Peyer's patch (tissue), 4 donors: ENCODE measurements at regions not wholly inside any gene's neighbourhood (a gene's known extent, or its start where the extent isn't known, plus 50 kb on each side); places are given as distances from the start of the nearest gene placed in this dataset.

Experiments
- DNase-seq, 3 donors: peaks; one replicate each; pipeline ENCODE4 v3.0.0-alpha.2; 2017 to 2019
- H3K27ac ChIP-seq, 4 donors: fragments of 200-600 bp; sonication (generic); one replicate each; pipeline ENCODE4 v1.5.1; 2016 to 2019
- H3K27me3 ChIP-seq, 2 donors: fragments of 200-600 bp; sonication (generic); one replicate each; pipeline ENCODE4 v1.5.1; 2019
- H3K36me3 ChIP-seq, 3 donors: fragments of 200-600 bp; sonication (generic); one replicate each; pipeline ENCODE4 v1.5.1; 2016 to 2019
- H3K4me1 ChIP-seq, 4 donors: fragments of 200-600 bp; sonication (generic); one replicate each; pipeline ENCODE4 v1.5.1; 2016 to 2019
- H3K4me3 ChIP-seq, 4 donors: fragments of 200-600 bp; sonication (generic); 1 replicate in 3 of 4; 2 replicates in 1 of 4; pipeline ENCODE4 v1.5.1; 2016 to 2019; ENCODE audit warnings: mild to moderate bottlenecking in 1 of 4
- H3K9me3 ChIP-seq, 4 donors: fragments of 200-600 bp; sonication (generic); one replicate each; pipeline ENCODE4 v1.5.1; 2016 to 2019; ENCODE audit warnings: mild to moderate bottlenecking in 1 of 4
- CTCF ChIP-seq, 6 experiments: fragments of 450-650 bp in 4 of 6; fragments of 200-600 bp in 2 of 6; sonication (generic) in 1 of 6; IDR thresholded peaks; one replicate each; pipeline ENCODE4 v1.5.1; 2017 to 2019; ENCODE audit warnings: antibody characterized with exemption in 6 of 6, mild to moderate bottlenecking in 3 of 6, moderate library complexity in 1 of 6
- POLR2A ChIP-seq, 2 donors: fragments of 450-650 bp; IDR thresholded peaks; one replicate each; pipeline ENCODE4 v1.5.1; 2017; ENCODE audit warnings: antibody characterized with exemption in 2 of 2, mild to moderate bottlenecking in 2 of 2, moderate library complexity in 2 of 2

GRCh38 chr14:71586131-71586897 lies 345.9 kb upstream of the RGS6 start:
- no peak overlapping the region for H3K27ac ChIP-seq
- peak overlapping the region in 1 of 4 donors; percentile 19 for H3K4me3 ChIP-seq
- no peaks in the 10 kb centered on the region for H3K4me1 ChIP-seq
- TF ChIP-seq CTCF (IDR thresholded peaks at IDR 0.05) (no peak), POLR2A (IDR thresholded peaks at IDR 0.05) (no peak)
- H3K27me3 ChIP-seq = no peaks in the 10 kb centered on the region
- H3K9me3 ChIP-seq = no peaks in the 10 kb centered on the region
- no peaks in the 10 kb centered on the region for H3K36me3 ChIP-seq
- DNase-seq = no peak

- H3K27ac ChIP-seq = no peak overlapping the region
- no peaks in the 10 kb centered on the region for H3K9me3 ChIP-seq
- no peak overlapping the region for H3K4me3 ChIP-seq
- H3K4me1 ChIP-seq = no peaks in the 10 kb centered on the region
- DNase-seq = no peak
- H3K27me3 ChIP-seq = no peaks in the 10 kb centered on the region
- no peaks in the 10 kb centered on the region for H3K36me3 ChIP-seq
- TF ChIP-seq CTCF (IDR thresholded peaks at IDR 0.05) = no peak
- no peak for TF ChIP-seq POLR2A (IDR thresholded peaks at IDR 0.05)
Measured at GRCh38 chr14:71588028-71588427, 344.2 kb upstream of the RGS6 start.

- TF ChIP-seq POLR2A (IDR thresholded peaks at IDR 0.05) (no peak), CTCF (IDR thresholded peaks at IDR 0.05) (no peak)
- H3K4me1 ChIP-seq = no peaks in the 10 kb centered on the region
- no peaks in the 10 kb centered on the region for H3K36me3 ChIP-seq
- no peaks in the 10 kb centered on the region for H3K27me3 ChIP-seq
- DNase-seq = no peak
- H3K4me3 ChIP-seq = no peak overlapping the region
- no peak overlapping the region for H3K27ac ChIP-seq
- no peaks in the 10 kb centered on the region for H3K9me3 ChIP-seq
Measured at GRCh38 chr14:71588576-71589215, 343.5 kb upstream of the RGS6 start.

- H3K27me3 ChIP-seq = no peaks in the 10 kb centered on the region
- DNase-seq = no peak
- no peaks in the 10 kb centered on the region for H3K36me3 ChIP-seq
- H3K4me1 ChIP-seq = no peaks in the 10 kb centered on the region
- no peak overlapping the region for H3K27ac ChIP-seq
- TF ChIP-seq CTCF (IDR thresholded peaks at IDR 0.05) (no peak), POLR2A (IDR thresholded peaks at IDR 0.05) (no peak)
- no peak overlapping the region for H3K4me3 ChIP-seq
- no peaks in the 10 kb centered on the region for H3K9me3 ChIP-seq
Measured at GRCh38 chr14:71589609-71590008, 342.6 kb upstream of the RGS6 start.

GRCh38 chr14:71590131-71590530 lies 342.1 kb upstream of the RGS6 start:
- no peaks in the 10 kb centered on the region for H3K36me3 ChIP-seq
- H3K9me3 ChIP-seq = no peaks in the 10 kb centered on the region
- TF ChIP-seq POLR2A (IDR thresholded peaks at IDR 0.05) (no peak), CTCF (IDR thresholded peaks at IDR 0.05) (no peak)
- DNase-seq = no peak
- H3K4me1 ChIP-seq = no peaks in the 10 kb centered on the region
- no peaks in the 10 kb centered on the region for H3K27me3 ChIP-seq
- no peak overlapping the region for H3K4me3 ChIP-seq
- no peak overlapping the region for H3K27ac ChIP-seq
